ENCODE measurements at regions not wholly inside any gene's neighbourhood (a gene's known extent, or its start where the extent isn't known, plus 50 kb on each side); places are given as distances from the start of the nearest gene placed in this dataset.

DNA sequence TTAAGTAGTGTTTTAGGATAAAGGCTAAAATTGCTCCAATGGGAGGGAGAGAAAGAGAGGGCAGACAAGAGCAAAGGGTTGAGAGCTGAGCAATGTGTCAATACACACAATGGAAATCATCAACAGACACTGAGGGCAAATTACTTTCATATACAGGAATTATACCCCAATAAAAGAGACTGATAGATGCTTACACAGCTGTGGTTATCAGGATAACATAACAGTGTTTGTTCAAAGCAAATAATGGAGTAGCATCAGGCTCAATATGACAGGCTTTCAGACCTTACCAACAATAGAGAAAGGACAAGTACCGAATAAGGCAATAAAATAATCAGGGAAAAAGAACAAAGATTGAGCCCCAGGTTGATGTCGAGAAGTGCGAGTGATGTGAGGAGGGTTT is 53.4 kb upstream of the DIO2 start:
- CTCF ChIA-PET, result no interaction called here
- H3K36me3 ChIP-seq (ENCODE audit: control insufficient read depth in 2 of 2, extremely low read depth in 1 of 2, insufficient read depth in 2 of 2, low read length in 2 of 2), result no peaks in the 10 kb centered on the region
- POLR2A ChIA-PET, result no interaction called here
- H3K79me2 ChIP-seq (ENCODE audit: control insufficient read depth, insufficient read depth, low read length), result no peaks in the 10 kb centered on the region
- H4K20me1 ChIP-seq (replicated peaks; ENCODE audit: control insufficient read depth, extremely low read depth, insufficient read depth, low read length), result no peaks in the 10 kb centered on the region
- no peak for FAIRE-seq
- H3K4me2 ChIP-seq (ENCODE audit: insufficient read depth, low read length), result no peak overlapping the region
- no peaks in the 10 kb centered on the region for H3K4me1 ChIP-seq (ENCODE audit: control insufficient read depth, extremely low read depth, insufficient read depth, low read length)
- dilution Hi-C loops (cut with MboI; ENCODE audit: extremely low pct_ligation_motif_present, low sequenced_read_pairs), result no loop called here
- BruUV-seq (replicated peaks), result no TSS peak
- no peaks in the 10 kb centered on the region for H3K9me1 ChIP-seq (replicated peaks; ENCODE audit: control insufficient read depth, extremely low read depth, insufficient read depth, low read length)
- no peaks in the 10 kb centered on the region for H3K9me3 ChIP-seq (replicated peaks; ENCODE audit: control insufficient read depth, insufficient read depth, low read length)
- H3K4me3 ChIP-seq (replicated peaks in 1 of 3; ENCODE audit: insufficient read depth in 1 of 3, low read depth in 1 of 3, low read length in 3 of 3), result no peak overlapping the region
- no peak overlapping the region for H3K9ac ChIP-seq (replicated peaks; ENCODE audit: extremely low read depth, insufficient read depth, low read length)
- no peak overlapping the region for H2AFZ ChIP-seq (ENCODE audit: low read depth, low read length)
- intact Hi-C loops (cut with micrococcal nuclease), result no loop called here
- no peak for DNase-seq (ENCODE audit: low read depth, low spot score)
- TF ChIP-seq, protein P1, sequence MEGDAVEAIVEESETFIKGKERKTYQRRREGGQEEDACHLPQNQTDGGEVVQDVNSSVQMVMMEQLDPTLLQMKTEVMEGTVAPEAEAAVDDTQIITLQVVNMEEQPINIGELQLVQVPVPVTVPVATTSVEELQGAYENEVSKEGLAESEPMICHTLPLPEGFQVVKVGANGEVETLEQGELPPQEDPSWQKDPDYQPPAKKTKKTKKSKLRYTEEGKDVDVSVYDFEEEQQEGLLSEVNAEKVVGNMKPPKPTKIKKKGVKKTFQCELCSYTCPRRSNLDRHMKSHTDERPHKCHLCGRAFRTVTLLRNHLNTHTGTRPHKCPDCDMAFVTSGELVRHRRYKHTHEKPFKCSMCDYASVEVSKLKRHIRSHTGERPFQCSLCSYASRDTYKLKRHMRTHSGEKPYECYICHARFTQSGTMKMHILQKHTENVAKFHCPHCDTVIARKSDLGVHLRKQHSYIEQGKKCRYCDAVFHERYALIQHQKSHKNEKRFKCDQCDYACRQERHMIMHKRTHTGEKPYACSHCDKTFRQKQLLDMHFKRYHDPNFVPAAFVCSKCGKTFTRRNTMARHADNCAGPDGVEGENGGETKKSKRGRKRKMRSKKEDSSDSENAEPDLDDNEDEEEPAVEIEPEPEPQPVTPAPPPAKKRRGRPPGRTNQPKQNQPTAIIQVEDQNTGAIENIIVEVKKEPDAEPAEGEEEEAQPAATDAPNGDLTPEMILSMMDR (IDR thresholded peaks at IDR 0.05; ENCODE audit: extremely low read depth in 1 of 2, insufficient read depth in 1 of 2, low read depth in 1 of 2, low read length in 2 of 2), result no peak
- TF ChIP-seq JUN (IDR thresholded peaks at IDR 0.05; ENCODE audit: borderline replicate concordance, insufficient read depth, insufficient read length, low read depth), result no peak
- TF ChIP-seq GATA2 (IDR thresholded peaks at IDR 0.05; ENCODE audit: insufficient read depth, insufficient read length, low read depth, low read length), result no peak
- TF ChIP-seq POLR2A (IDR thresholded peaks at IDR 0.05; ENCODE audit: low read depth, low read length), result no peak
- TF ChIP-seq POLR2AphosphoS5 (IDR thresholded peaks at IDR 0.05; ENCODE audit: insufficient read depth, low read depth, low read length), result no peak
- TF ChIP-seq MYC (IDR thresholded peaks at IDR 0.05; ENCODE audit: low read depth, low read length), result no peak
- TF ChIP-seq FOS (IDR thresholded peaks at IDR 0.05; ENCODE audit: borderline replicate concordance, insufficient read depth, low read length), result no peak
- TF ChIP-seq, protein P2, sequence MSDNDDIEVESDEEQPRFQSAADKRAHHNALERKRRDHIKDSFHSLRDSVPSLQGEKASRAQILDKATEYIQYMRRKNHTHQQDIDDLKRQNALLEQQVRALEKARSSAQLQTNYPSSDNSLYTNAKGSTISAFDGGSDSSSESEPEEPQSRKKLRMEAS (IDR thresholded peaks at IDR 0.05; ENCODE audit: insufficient read depth, insufficient read length), result no peak
- TF ChIP-seq EZH2 (IDR thresholded peaks at IDR 0.05; ENCODE audit: borderline replicate concordance, low read depth, low read length, severe bottlenecking), result no peak
- H3K27ac ChIP-seq (ENCODE audit: insufficient read depth, low read depth, low read length), result no peak overlapping the region
- no peaks in the 10 kb centered on the region for H3K27me3 ChIP-seq (ENCODE audit: control insufficient read depth in 2 of 2, insufficient read depth in 2 of 2, low read length in 2 of 2)

All from endothelial cell of umbilical vein (primary cell).